ENCODE measurements at regions not wholly inside any gene's neighbourhood (a gene's known extent, or its start where the extent isn't known, plus 50 kb on each side); places are given as distances from the start of the nearest gene placed in this dataset.
A peak's percentile ranks its signal among the peaks of the same experiment; 100 is the strongest.
"Not testable (repeated sequence)": the region's sequence is repeated elsewhere in the genome, so short reads cannot be mapped to it uniquely, and the experiment has no call there.

- not testable (repeated sequence) for DNase-seq (ENCODE audit: low spot score); H2AFZ ChIP-seq; H3K4me3 ChIP-seq; H3K9me2 ChIP-seq (ENCODE audit: insufficient read depth); H4K20me1 ChIP-seq (replicated peaks; ENCODE audit: insufficient read depth); H3K27me3 ChIP-seq (ENCODE audit: insufficient read depth); H3K27me3 Mint-ChIP-seq (ENCODE audit: insufficient read depth, low read depth, poor library complexity); H3K4me3 Mint-ChIP-seq; H3K4me1 Mint-ChIP-seq; H3K27ac ChIP-seq (ENCODE audit: low read depth); H3K36me3 Mint-ChIP-seq (ENCODE audit: low read depth); H3K4me2 ChIP-seq; H3K27ac Mint-ChIP-seq; ATAC-seq; H3K36me3 ChIP-seq (ENCODE audit: insufficient read depth); H3K79me2 ChIP-seq (replicated peaks; ENCODE audit: insufficient read depth); H3F3A ChIP-seq (replicated peaks; ENCODE audit: low read depth); H3K9me3 Mint-ChIP-seq; H3K4me1 ChIP-seq (ENCODE audit: insufficient read depth)
Observed at GRCh38 chr1:761791-762190, 75.3 kb upstream of the OR4F16 start.

- not testable (repeated sequence) for H3K27me3 Mint-ChIP-seq (ENCODE audit: insufficient read depth, low read depth, poor library complexity); H3K27me3 ChIP-seq (ENCODE audit: insufficient read depth); H3K9me2 ChIP-seq (ENCODE audit: insufficient read depth); H3F3A ChIP-seq (replicated peaks; ENCODE audit: low read depth); H3K9me3 Mint-ChIP-seq; H3K27ac ChIP-seq (ENCODE audit: low read depth); H3K4me2 ChIP-seq; H3K27ac Mint-ChIP-seq; H3K36me3 Mint-ChIP-seq (ENCODE audit: low read depth); H3K4me1 Mint-ChIP-seq; H3K4me3 Mint-ChIP-seq; H2AFZ ChIP-seq; H3K4me1 ChIP-seq (ENCODE audit: insufficient read depth); H3K79me2 ChIP-seq (replicated peaks; ENCODE audit: insufficient read depth); H3K4me3 ChIP-seq; H4K20me1 ChIP-seq (replicated peaks; ENCODE audit: insufficient read depth); DNase-seq (ENCODE audit: low spot score); ATAC-seq; H3K36me3 ChIP-seq (ENCODE audit: insufficient read depth)
Observed at GRCh38 chr1:771449-771848, 85.0 kb upstream of the OR4F16 start.

GRCh38 chr1:777480-778180 lies 91.2 kb upstream of the OR4F16 start:
- H3K4me1 ChIP-seq (ENCODE audit: insufficient read depth); ATAC-seq; H3K27me3 ChIP-seq (ENCODE audit: insufficient read depth); H3K9me2 ChIP-seq (ENCODE audit: insufficient read depth); H3F3A ChIP-seq (replicated peaks; ENCODE audit: low read depth); H3K27me3 Mint-ChIP-seq (ENCODE audit: insufficient read depth, low read depth, poor library complexity); H3K27ac ChIP-seq (ENCODE audit: low read depth); H3K4me1 Mint-ChIP-seq; DNase-seq (ENCODE audit: low spot score); H3K36me3 Mint-ChIP-seq (ENCODE audit: low read depth); H3K36me3 ChIP-seq (ENCODE audit: insufficient read depth); H4K20me1 ChIP-seq (replicated peaks; ENCODE audit: insufficient read depth); H3K27ac Mint-ChIP-seq; H2AFZ ChIP-seq; H3K9me3 Mint-ChIP-seq: not testable (repeated sequence)
- H3K4me2 ChIP-seq: peak overlapping the region; percentile 75
- peak overlapping the region; percentile 89 for H3K4me3 ChIP-seq
- peaks cover 18% of the 10 kb centered on the region for H3K79me2 ChIP-seq (replicated peaks; ENCODE audit: insufficient read depth)
- peak overlapping the region; percentile 99; the same call in 2 of the 3 replicates for H3K4me3 Mint-ChIP-seq

- not testable (repeated sequence) for H3K36me3 ChIP-seq (ENCODE audit: insufficient read depth); H3F3A ChIP-seq (replicated peaks; ENCODE audit: low read depth); H4K20me1 ChIP-seq (replicated peaks; ENCODE audit: insufficient read depth); H3K27me3 Mint-ChIP-seq (ENCODE audit: insufficient read depth, low read depth, poor library complexity); H3K9me2 ChIP-seq (ENCODE audit: insufficient read depth); H3K4me1 ChIP-seq (ENCODE audit: insufficient read depth); H3K27me3 ChIP-seq (ENCODE audit: insufficient read depth); H2AFZ ChIP-seq; H3K9me3 Mint-ChIP-seq; H3K4me1 Mint-ChIP-seq
- Mint-ChIP-seq H3K4me3 (peak overlapping the region; percentile 99), H3K27ac (peak overlapping the region; percentile 100), H3K36me3 (ENCODE audit: low read depth) (peaks cover 12% of the 10 kb centered on the region; the same call in 2 of the 3 replicates)
- Histone ChIP-seq H3K79me2 (replicated peaks; ENCODE audit: insufficient read depth) (peaks cover 20% of the 10 kb centered on the region), H3K27ac (ENCODE audit: low read depth) (peak overlapping the region; percentile 98), H3K4me2 (peak overlapping the region; percentile 82), H3K4me3 (peak overlapping the region; percentile 89)
- peak; percentile 99 for ATAC-seq
- peak; percentile 98 for DNase-seq (ENCODE audit: low spot score)
- TF ChIP-seq ETS1 (IDR thresholded peaks at IDR 0.05): peak; percentile 65
- TF ChIP-seq POLR2AphosphoS5 (IDR thresholded peaks at IDR 0.05; ENCODE audit: low read depth): peak; percentile 86
- peak; percentile 100 for TF ChIP-seq CREB1 (CRISPR knock-in tag; IDR thresholded peaks at IDR 0.05; ENCODE audit: low read depth)
- TF ChIP-seq CTCF (conservative IDR thresholded peaks at IDR 0.05; ENCODE audit: low read depth in 2 of 2): peak in 1 of 2 experiments; percentile 46; a peak in 2 of 4 replicates
Observed at GRCh38 chr1:778451-779278, 92.2 kb upstream of the OR4F16 start.

GRCh38 chr1:779621-780020 lies 93.2 kb upstream of the OR4F16 start:
- ATAC-seq; H3K36me3 ChIP-seq (ENCODE audit: insufficient read depth); H3K27me3 ChIP-seq (ENCODE audit: insufficient read depth); H3K27ac ChIP-seq (ENCODE audit: low read depth); H3F3A ChIP-seq (replicated peaks; ENCODE audit: low read depth); H3K4me1 Mint-ChIP-seq; H3K4me1 ChIP-seq (ENCODE audit: insufficient read depth); H3K27ac Mint-ChIP-seq; H4K20me1 ChIP-seq (replicated peaks; ENCODE audit: insufficient read depth); DNase-seq (ENCODE audit: low spot score); H3K9me2 ChIP-seq (ENCODE audit: insufficient read depth); H3K27me3 Mint-ChIP-seq (ENCODE audit: insufficient read depth, low read depth, poor library complexity); H2AFZ ChIP-seq: not testable (repeated sequence)
- Mint-ChIP-seq H3K4me3 (peak overlapping the region; percentile 99), H3K9me3 (peaks cover 13% of the 10 kb centered on the region; the same call in 2 of the 3 replicates), H3K36me3 (ENCODE audit: low read depth) (peaks cover 17% of the 10 kb centered on the region)
- Histone ChIP-seq H3K4me2 (peak overlapping the region; percentile 70; the same call in 1 of the 2 replicates), H3K79me2 (replicated peaks; ENCODE audit: insufficient read depth) (peaks cover 21% of the 10 kb centered on the region), H3K4me3 (peak overlapping the region; percentile 89)
